AG04449 (cell line): ENCODE measurements at regions not wholly inside any gene's neighbourhood (a gene's known extent, or its start where the extent isn't known, plus 50 kb on each side); places are given as distances from the start of the nearest gene placed in this dataset.

Experiments used
- CTCF ChIA-PET: fragments of 350-600 bp; formaldehyde crosslinking; extraction: SDS; loops from one replicate; lab custom pipeline; 2021; ENCODE audit warnings: antibody characterized with exemption; lab: Yijun Ruan, JAX
- POLR2A ChIA-PET: fragments of 400-600, 350-600 bp; formaldehyde crosslinking; extraction: SDS; loops from one replicate; lab custom pipeline; 2020; ENCODE audit warnings: antibody characterized with exemption, inconsistent platforms; lab: Yijun Ruan, JAX
- DNase-seq: peaks from one replicate; pipeline ENCODE4 v3.0.0-alpha.2; 2010; ENCODE audit warnings: low read depth, low spot score
- H3K4me3 ChIP-seq: 2 replicates; pipeline ENCODE4 v1.5.1; 2011; ENCODE audit warnings: low read depth, mild to moderate bottlenecking, control low read depth, low read length
- TF ChIP-seq, protein P1 (sequence below): IDR thresholded peaks from one replicate; pipeline ENCODE4 v1.5.1; 2011; ENCODE audit warnings: mild to moderate bottlenecking, moderate library complexity, low read length, control low read depth, inconsistent platforms; ENCODE audit not compliant: insufficient read depth; ENCODE audit errors: missing control alignments

DNA sequence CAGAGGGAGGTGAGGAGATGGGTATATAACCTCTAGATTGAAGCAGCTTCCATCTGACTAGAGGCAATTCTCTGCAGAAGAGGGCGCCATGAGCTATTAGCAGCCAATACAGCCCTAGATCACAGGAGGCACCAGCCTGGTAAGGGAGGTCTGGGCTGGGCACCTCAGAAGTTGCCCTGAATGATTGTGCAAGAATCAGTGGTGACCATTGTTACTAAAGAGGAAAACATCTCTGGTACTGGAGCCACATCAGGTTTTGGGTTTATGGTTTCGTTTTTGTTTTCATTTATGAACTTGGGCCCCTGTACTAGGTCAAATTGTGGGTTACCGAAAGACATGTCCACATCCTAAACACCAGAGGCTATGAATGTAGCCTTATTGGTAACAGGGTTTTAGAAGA is 342.0 kb downstream of the MLLT3 start:
- CTCF ChIA-PET: no interaction called here
- POLR2A ChIA-PET: no interaction called here
- no peak overlapping the region for H3K4me3 ChIP-seq
- no peak for DNase-seq
- TF ChIP-seq, protein P1, sequence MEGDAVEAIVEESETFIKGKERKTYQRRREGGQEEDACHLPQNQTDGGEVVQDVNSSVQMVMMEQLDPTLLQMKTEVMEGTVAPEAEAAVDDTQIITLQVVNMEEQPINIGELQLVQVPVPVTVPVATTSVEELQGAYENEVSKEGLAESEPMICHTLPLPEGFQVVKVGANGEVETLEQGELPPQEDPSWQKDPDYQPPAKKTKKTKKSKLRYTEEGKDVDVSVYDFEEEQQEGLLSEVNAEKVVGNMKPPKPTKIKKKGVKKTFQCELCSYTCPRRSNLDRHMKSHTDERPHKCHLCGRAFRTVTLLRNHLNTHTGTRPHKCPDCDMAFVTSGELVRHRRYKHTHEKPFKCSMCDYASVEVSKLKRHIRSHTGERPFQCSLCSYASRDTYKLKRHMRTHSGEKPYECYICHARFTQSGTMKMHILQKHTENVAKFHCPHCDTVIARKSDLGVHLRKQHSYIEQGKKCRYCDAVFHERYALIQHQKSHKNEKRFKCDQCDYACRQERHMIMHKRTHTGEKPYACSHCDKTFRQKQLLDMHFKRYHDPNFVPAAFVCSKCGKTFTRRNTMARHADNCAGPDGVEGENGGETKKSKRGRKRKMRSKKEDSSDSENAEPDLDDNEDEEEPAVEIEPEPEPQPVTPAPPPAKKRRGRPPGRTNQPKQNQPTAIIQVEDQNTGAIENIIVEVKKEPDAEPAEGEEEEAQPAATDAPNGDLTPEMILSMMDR: no peak

- ChIA-PET CTCF (interaction anchor here (1.0 kb wide), 1 partner anchor 10 kb away, joined by 3 read pairs; no protein-coding TSS in a partner anchor), POLR2A (no interaction called here)
- H3K4me3 ChIP-seq: no peak overlapping the region
- DNase-seq: no peak
- TF ChIP-seq, protein P1: no peak
These were observed 345.5 kb downstream of the MLLT3 start for GRCh38 chr9:20276762-20277161.

GRCh38 chr9:20271723-20272122 is 350.6 kb downstream of the MLLT3 start:
- CTCF ChIA-PET: interaction anchor here (0.8 kb wide), 1 partner anchor 18 kb away, joined by 3 read pairs; no protein-coding TSS in a partner anchor
- H3K4me3 ChIP-seq: no peak overlapping the region
- POLR2A ChIA-PET: no interaction called here
- no peak for DNase-seq
- TF ChIP-seq, protein P1: no peak

DNA sequence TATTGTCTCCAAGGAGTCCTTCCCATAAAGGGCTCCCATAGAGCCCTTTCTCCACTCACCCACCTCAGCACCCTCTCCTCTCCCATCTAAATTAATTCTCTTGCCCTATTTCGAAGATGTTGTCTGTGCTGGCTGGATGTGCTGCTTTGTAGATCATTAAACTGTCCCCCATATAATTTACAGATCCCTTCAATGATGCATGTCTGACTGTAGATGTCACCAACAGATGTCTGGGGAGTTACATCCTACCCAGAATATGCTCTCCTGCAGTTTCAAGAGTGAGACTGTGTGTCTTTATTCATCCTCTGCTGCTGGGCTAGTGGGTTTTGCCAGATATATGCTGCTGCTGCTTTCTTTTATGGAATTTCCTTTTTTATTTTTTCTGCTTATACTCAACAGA is 351.2 kb downstream of the MLLT3 start:
- TF ChIP-seq, protein P1: no peak
- ChIA-PET POLR2A (no interaction called here), CTCF (interaction anchor here (0.8 kb wide), 1 partner anchor 19 kb away, joined by 3 read pairs; no protein-coding TSS in a partner anchor)
- no peak overlapping the region for H3K4me3 ChIP-seq
- DNase-seq: no peak

GRCh38 chr9:20270161-20270560 is 352.1 kb downstream of the MLLT3 start:
- TF ChIP-seq, protein P1: no peak
- no peak for DNase-seq
- ChIA-PET POLR2A (no interaction called here), CTCF (no interaction called here)
- H3K4me3 ChIP-seq: no peak overlapping the region

DNA sequence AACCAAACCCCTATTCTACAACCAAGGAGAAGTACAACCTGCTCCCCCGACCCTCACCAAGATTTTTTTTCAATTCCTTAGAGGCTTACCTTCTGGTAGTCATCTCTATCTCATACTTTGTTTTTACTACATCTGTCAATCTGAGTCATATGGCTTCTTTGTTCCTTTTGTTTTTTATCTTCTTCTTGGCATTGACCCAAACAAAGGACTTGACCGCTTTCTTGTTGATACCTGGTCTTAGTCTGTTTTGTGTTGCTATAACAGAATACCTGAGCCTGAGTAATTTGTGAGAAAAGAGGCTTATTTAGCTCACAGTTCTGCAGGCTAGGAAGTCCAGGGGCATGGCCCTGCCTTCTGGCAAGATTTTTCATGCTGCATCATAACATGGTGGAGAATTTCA is 352.7 kb downstream of the MLLT3 start:
- CTCF ChIA-PET: no interaction called here
- TF ChIP-seq, protein P1: no peak
- H3K4me3 ChIP-seq: no peak overlapping the region
- POLR2A ChIA-PET: no interaction called here
- DNase-seq: no peak
